ENCODE measurements at regions not wholly inside any gene's neighbourhood (a gene's known extent, or its start where the extent isn't known, plus 50 kb on each side); places are given as distances from the start of the nearest gene placed in this dataset.

DNA sequence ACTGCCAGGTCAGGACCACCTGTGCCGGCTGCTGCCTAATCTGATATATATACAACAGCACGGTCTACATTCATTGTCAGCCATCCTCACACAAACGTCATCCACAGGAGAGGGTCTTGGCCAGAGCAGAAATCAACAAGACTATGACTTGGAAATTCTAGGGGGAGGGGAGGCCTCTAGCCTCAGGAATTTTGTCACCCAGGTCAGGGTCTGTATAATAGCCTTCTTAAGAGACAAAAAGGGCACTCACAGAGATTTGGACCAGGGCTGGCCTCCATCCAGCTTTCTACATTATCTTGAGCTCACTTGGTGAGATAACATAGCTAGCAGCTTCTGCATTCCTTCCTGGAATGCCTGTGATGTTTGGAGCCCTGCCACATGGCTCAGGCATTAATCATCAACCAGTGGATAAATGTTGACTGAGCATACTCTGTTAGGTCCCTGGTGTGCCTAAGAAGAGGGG, 50.4 kb upstream of the CTIF start:
- DNase-seq: peak; percentile 87

DNA sequence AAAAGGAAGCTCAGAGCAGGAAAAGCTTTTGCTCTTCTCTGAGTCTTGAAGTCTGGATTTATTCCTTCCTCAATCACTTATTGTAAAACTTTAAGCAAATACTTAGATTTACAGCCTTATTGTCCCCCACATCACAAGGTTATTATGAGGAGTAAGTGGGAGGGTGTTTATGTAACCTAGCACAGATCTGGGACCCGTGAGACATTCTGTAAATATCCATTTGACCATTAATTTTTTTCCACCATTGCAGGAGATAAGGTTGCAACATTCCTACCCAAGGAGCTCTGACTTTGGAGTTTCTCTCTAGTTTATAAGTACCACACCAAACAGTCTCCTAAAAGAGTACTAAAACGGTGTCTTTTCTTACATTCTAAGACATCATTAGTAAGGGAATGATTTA, 52.1 kb upstream of the CTIF start:
- no peak for DNase-seq

GRCh38 chr18:48485828-48486405, 52.9 kb upstream of the CTIF start:
- DNase-seq: no peak

- DNase-seq: no peak
These were observed 57.7 kb upstream of the CTIF start for GRCh38 chr18:48481092-48481491.

DNA sequence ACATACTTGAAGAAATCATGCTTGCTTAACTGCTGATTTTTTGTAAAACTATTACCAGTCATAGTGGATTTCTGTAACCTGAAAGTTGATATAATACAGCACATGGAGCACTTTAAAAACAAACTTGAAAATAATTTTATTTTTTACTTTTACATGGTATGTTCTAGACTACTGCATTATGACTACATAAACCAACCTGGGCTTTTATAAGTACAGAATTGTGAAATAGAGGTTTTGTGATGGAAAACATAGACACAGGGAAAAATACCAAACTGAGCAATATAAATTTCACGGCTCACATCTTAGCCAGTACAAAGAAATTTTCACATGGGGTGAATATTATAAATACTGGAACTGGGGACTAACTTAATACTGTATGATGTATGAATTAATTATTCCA, 59.3 kb upstream of the CTIF start:
- no peak for DNase-seq

GRCh38 chr18:48477348-48477747, 61.5 kb upstream of the CTIF start:
- no peak for DNase-seq

DNA sequence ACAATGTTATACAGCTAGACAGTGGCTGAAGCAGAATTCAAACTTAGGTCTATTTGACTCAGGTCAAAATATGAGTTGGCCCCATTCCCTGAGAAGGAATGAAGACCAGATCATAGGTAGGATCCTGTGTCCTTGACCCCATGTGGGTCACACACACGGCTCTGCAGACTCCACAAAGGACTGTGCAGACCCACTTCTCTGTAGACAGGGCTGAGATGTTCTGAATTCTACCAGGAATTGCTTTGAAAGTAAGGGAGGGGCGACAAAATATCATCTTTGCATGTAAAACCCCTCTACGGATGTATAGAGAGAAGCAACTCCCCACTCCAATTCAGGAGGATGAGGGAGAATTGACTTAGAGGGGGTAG, 62.3 kb upstream of the CTIF start:
- no peak for DNase-seq

DNA sequence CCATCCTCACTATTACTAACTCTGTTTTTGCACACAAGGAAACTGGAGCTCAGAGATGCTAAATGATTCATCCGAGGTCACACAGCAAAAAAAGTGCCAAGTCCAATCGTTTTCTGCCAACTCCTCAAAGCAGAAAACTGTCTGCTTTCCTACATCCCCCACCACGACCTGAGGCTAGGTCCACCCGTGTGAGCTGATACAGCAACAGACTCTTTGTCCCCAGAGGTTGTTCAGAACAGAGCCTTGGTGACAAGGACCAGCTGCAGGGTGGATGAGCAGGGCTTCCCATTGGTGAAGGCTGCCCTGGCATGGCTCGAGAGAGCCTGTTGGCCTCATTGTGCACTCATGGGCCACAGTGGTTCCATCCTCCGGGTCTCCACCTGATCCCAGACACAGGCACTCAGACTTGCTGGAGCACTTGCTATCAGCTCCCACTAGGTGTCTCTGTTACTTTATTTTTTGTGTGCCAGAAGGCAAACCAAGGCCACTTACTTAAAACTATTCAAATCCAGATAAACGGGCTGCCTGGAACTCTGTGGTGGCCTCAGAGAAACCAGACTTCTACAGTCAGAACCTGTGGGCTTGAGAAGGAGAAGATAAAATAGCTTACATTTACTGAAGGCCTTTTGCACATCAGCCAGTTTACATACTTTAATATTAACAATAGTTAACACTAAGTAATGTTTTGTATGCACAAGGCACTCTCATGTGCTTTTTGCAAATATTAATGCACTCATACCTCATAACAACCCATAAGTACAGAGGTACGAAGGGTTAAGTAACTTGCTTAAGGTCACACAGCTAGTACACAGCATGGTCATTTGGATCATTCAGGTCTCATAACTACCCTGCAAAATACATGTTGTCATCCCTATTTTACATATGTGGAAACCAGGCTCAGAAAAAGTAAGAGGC, 62.9 kb upstream of the CTIF start:
- DNase-seq: peak; percentile 93

GRCh38 chr18:48473816-48474215, 64.6 kb upstream of the ZBTB7C start:
- DNase-seq: no peak

- DNase-seq: no peak
These were observed 63.4 kb upstream of the ZBTB7C start for GRCh38 chr18:48472610-48473009.

DNA sequence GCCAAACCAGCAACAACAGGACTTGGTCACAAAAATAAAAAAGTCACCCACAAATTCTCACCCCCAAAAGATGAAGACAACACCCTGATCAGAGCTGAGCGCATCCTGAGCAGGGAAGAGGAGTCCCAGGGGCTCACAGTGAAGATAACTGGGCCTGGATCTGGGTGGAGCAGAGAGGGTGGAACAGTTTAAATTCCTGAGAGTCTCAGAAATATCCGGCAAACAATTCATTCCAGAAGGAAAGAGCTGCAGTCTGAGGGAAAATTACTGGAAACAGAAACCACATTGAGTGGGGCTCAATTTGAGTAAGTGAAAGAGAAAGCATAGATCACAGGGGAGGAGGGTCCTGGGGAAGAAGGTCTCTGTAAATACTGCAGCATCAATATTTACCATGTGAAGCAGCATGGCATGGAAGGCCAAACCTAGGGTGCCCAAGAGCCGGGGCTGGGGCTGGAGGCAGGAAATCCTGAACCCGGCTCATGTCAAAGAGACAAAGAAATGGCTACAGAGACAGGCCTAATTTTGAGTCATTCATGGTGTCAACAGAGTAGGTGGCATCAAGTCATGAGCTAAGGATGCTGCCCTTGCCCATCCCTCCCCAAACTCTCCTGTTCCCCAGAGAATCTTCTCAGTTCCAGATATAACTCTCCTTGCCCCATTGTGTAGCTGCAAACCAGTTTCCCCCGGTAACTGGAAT, 61.4 kb upstream of the ZBTB7C start:
- no peak for DNase-seq

DNA sequence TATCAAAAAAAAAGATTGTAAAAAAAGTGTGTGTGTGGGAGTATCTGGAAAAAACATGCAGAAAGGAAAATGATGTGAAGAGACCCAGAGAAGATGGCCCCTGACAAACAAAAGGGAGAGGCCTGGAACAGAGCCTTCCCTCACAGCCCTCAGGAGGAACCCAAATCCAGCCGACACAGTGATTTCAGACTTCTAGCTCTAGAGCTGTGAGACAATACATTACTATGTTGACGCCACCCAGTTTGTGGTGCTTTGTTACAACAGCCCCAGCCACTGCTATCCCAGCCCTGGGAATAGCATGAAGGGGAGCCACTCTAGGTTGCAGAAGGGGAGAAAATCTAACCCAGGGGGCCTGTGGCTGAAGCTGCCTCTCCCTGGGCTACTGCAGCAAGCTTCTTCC, 59.0 kb upstream of the ZBTB7C start:
- no peak for DNase-seq

DNA sequence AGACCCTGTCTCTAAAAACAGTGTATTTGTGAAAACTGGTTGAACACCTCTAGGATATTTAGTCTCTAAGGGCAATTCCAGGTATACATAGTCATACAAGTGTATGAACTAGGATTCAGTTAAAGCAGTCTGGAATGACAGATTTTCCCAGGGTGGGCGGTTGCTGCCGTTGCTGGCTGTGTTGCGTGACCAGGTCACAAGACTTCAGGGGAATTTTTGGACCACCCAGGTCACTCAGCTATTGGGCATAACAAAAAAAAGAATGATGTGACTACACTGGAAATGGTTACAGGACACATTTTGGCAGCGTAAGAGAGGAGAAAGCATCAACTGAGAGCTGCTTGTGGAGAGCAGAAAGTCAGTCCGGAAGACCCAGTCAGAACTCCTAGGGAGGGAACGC, 58.0 kb upstream of the ZBTB7C start:
- DNase-seq: no peak

GRCh38 chr18:48462510-48462909, 53.3 kb upstream of the ZBTB7C start:
- DNase-seq: no peak

- peak; percentile 37 for DNase-seq
These were observed 51.9 kb upstream of the ZBTB7C start for GRCh38 chr18:48460929-48461583.

DNA sequence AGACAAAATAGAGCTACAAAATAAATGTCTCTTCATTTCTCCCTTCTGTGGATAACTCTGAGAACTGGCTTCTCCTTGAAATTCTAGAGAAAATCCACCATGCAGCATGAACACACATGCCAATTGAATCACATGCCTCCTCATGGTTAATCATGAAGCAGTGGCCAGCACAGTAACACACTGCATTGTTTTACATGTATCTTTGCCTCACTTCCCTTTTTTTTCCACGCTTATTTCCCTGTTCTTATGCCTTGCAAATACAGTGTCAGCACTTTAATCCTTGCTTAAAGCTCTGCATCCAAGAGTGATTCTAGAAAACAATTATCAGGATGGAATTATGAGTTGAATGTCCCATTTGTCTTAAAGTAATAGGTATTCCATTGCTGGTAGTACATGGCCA, 50.3 kb upstream of the ZBTB7C start:
- no peak for DNase-seq

- DNase-seq: no peak
These were observed 49.8 kb upstream of the ZBTB7C start for GRCh38 chr18:48459016-48459415.

Measured in DMS53 (cell line).